Fibroblast of lung (primary cell): ENCODE measurements at regions not wholly inside any gene's neighbourhood (a gene's known extent, or its start where the extent isn't known, plus 50 kb on each side); places are given as distances from the start of the nearest gene placed in this dataset.

Source experiments
- EZH2 ChIP-seq: IDR thresholded peaks from 2 replicates; pipeline ENCODE4 v1.5.1; 2012; ENCODE audit warnings: low read length, control low read depth, mild to moderate bottlenecking; ENCODE audit errors: missing control alignments
- TF ChIP-seq, protein P1 (sequence below), 2 donors: IDR thresholded peaks in 1 of 2; conservative IDR thresholded peaks in 1 of 2; 1 replicate in 1 of 2; 2 replicates in 1 of 2; pipeline ENCODE4 v1.5.1; 2011 to 2012; ENCODE audit warnings: low read length in 2 of 2, control low read depth in 1 of 2, inconsistent platforms in 1 of 2, low read depth in 1 of 2, mild to moderate bottlenecking in 1 of 2

DNA sequence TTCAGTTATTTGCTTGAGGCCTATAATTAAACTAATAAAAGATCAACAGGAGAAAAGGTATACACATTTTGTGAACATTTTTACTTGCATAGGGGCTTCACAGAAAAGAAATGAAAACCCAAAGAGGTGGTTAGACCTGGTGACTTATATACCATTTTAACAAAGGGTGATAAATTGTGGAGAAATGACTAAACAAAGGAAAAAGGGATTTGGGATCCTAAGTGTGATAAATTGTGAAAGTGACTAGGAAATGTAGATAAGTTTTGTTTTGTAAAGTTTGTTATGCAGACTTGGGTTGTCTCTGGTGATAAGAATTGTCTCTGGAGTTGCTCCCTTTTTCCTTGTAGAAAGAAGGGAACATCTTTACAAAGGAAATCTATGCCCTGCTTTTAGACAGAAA lies 86.1 kb upstream of the ZNF608 start:
- TF ChIP-seq, protein P1, sequence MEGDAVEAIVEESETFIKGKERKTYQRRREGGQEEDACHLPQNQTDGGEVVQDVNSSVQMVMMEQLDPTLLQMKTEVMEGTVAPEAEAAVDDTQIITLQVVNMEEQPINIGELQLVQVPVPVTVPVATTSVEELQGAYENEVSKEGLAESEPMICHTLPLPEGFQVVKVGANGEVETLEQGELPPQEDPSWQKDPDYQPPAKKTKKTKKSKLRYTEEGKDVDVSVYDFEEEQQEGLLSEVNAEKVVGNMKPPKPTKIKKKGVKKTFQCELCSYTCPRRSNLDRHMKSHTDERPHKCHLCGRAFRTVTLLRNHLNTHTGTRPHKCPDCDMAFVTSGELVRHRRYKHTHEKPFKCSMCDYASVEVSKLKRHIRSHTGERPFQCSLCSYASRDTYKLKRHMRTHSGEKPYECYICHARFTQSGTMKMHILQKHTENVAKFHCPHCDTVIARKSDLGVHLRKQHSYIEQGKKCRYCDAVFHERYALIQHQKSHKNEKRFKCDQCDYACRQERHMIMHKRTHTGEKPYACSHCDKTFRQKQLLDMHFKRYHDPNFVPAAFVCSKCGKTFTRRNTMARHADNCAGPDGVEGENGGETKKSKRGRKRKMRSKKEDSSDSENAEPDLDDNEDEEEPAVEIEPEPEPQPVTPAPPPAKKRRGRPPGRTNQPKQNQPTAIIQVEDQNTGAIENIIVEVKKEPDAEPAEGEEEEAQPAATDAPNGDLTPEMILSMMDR (conservative IDR thresholded peaks at IDR 0.05 in 1 of 2, IDR thresholded peaks at IDR 0.05 in 1 of 2; ENCODE audit: low read depth in 1 of 2, low read length in 2 of 2), result no peak
- no peak for TF ChIP-seq EZH2
